ENCODE measurements at regions not wholly inside any gene's neighbourhood (a gene's known extent, or its start where the extent isn't known, plus 50 kb on each side); places are given as distances from the start of the nearest gene placed in this dataset.
"Not testable (repeated sequence)": the region's sequence is repeated elsewhere in the genome, so short reads cannot be mapped to it uniquely, and the experiment has no call there.

- DNase-seq, result no peak
Observed at GRCh38 chr19:31819837-31820236, 470.6 kb upstream of the TSHZ3 start.

- no peak for DNase-seq
Observed at GRCh38 chr19:31821346-31821745, 472.1 kb upstream of the TSHZ3 start.

- DNase-seq, result no peak
Observed at GRCh38 chr19:31825134-31826094, 476.2 kb upstream of the TSHZ3 start.

- no peak for DNase-seq
Observed at GRCh38 chr19:31826325-31826724, 477.1 kb upstream of the TSHZ3 start.

GRCh38 chr19:31831421-31832175 is 482.4 kb upstream of the TSHZ3 start:
- DNase-seq, result no peak

GRCh38 chr19:31832176-31832548 is 482.9 kb upstream of the TSHZ3 start:
- DNase-seq, result no peak

- DNase-seq, result no peak
Observed at GRCh38 chr19:31834070-31834469, 484.8 kb upstream of the TSHZ3 start.

- DNase-seq, result no peak
Observed at GRCh38 chr19:31838163-31838815, 489.1 kb upstream of the TSHZ3 start.

- DNase-seq, result no peak
Observed at GRCh38 chr19:31840371-31840770, 491.1 kb upstream of the TSHZ3 start.

GRCh38 chr19:31841755-31842154 is 492.5 kb upstream of the TSHZ3 start:
- DNase-seq, result no peak

- no peak for DNase-seq
Observed at GRCh38 chr19:31863122-31863521, 482.3 kb upstream of the ZNF507 start.

GRCh38 chr19:31874313-31874712 is 471.1 kb upstream of the ZNF507 start:
- no peak for DNase-seq

- no peak for DNase-seq
Observed at GRCh38 chr19:31875591-31875990, 469.8 kb upstream of the ZNF507 start.

GRCh38 chr19:31880283-31880682 is 465.1 kb upstream of the ZNF507 start:
- DNase-seq, result no peak

GRCh38 chr19:31881988-31882387 is 463.4 kb upstream of the ZNF507 start:
- DNase-seq, result no peak

GRCh38 chr19:31882709-31883108 is 462.7 kb upstream of the ZNF507 start:
- no peak for DNase-seq

- no peak for DNase-seq
Observed at GRCh38 chr19:31883296-31883990, 462.0 kb upstream of the ZNF507 start.

- DNase-seq, result no peak
Observed at GRCh38 chr19:31885280-31885853, 460.0 kb upstream of the ZNF507 start.

- DNase-seq, result no peak
Observed at GRCh38 chr19:31890230-31890629, 455.2 kb upstream of the ZNF507 start.

- DNase-seq, result no peak
Observed at GRCh38 chr19:31892060-31892459, 453.4 kb upstream of the ZNF507 start.

GRCh38 chr19:31893491-31893890 is 451.9 kb upstream of the ZNF507 start:
- DNase-seq, result not testable (repeated sequence)

GRCh38 chr19:31894451-31894850 is 451.0 kb upstream of the ZNF507 start:
- DNase-seq, result no peak

- DNase-seq, result no peak
Observed at GRCh38 chr19:31897292-31897691, 448.1 kb upstream of the ZNF507 start.
